Thyroid gland (tissue), 4 donors: ENCODE measurements at regions not wholly inside any gene's neighbourhood (a gene's known extent, or its start where the extent isn't known, plus 50 kb on each side); places are given as distances from the start of the nearest gene placed in this dataset.

ENCODE experiments used
- DNase-seq, 2 donors: peaks; one replicate each; pipeline ENCODE4 v3.0.0-alpha.2; 2019
- H3K27ac ChIP-seq, 3 donors: fragments of 200-600 bp; sonication (generic); 1 replicate in 2 of 3; 2 replicates in 1 of 3; pipeline ENCODE4 v1.5.1; 2016 to 2019; ENCODE audit warnings: mild to moderate bottlenecking in 1 of 3, moderate library complexity in 1 of 3
- H3K27me3 ChIP-seq: fragments of 200-600 bp; sonication (generic); one replicate; pipeline ENCODE4 v1.5.1; 2019
- H3K36me3 ChIP-seq, 2 donors: fragments of 200-600 bp; sonication (generic); one replicate each; pipeline ENCODE4 v1.5.1; 2016 to 2019
- H3K4me1 ChIP-seq, 2 donors: fragments of 200-600 bp; sonication (generic); one replicate each; pipeline ENCODE4 v1.5.1; 2017 to 2019
- H3K4me3 ChIP-seq, 3 donors: fragments of 200-600 bp; sonication (generic); replicated peaks in 1 of 3; 1 replicate in 2 of 3; 2 replicates in 1 of 3; pipeline ENCODE4 v1.5.1; 2016; ENCODE audit warnings: mild to moderate bottlenecking in 1 of 3
- H3K9me3 ChIP-seq: fragments of 200-600 bp; sonication (generic); one replicate; pipeline ENCODE4 v1.5.1; 2017
- CTCF ChIP-seq, 6 experiments: fragments of 200-600 bp in 3 of 6; fragments of 450-650 bp in 3 of 6; sonication (generic) in 3 of 6; IDR thresholded peaks; one replicate each; pipeline ENCODE4 v1.5.1; 2016 to 2019; ENCODE audit warnings: antibody characterized with exemption in 6 of 6, mild to moderate bottlenecking in 2 of 6, inconsistent platforms in 1 of 6, moderate library complexity in 1 of 6
- POLR2A ChIP-seq, 2 donors: fragments of 450-650 bp; IDR thresholded peaks; one replicate each; pipeline ENCODE4 v1.6.1; 2017; ENCODE audit warnings: antibody characterized with exemption in 2 of 2, mild to moderate bottlenecking in 2 of 2, moderate library complexity in 1 of 2
- WGBS, 2 donors: methylation state at CpG; one replicate each; pipeline ENCODE4 v1.1.5; 2017; 5-methylcytosine and 5-hydroxymethylcytosine counted together
- intact Hi-C: fragments of 100-400 bp; cut with DNase I; formaldehyde crosslinking; loops from one replicate; pipeline ENCODE4 v1.15.1; 2023

GRCh38 chr2:105576440-105577241 is 168.1 kb upstream of the NCK2 start:
- TF ChIP-seq POLR2A (IDR thresholded peaks at IDR 0.05) (no peak), CTCF (IDR thresholded peaks at IDR 0.05) (peak in 5 of 6 experiments; percentile 43 to 82 (median 62))
- 53 to 54% methylated on average over 12 of the region's 12 CpGs for WGBS, 2 donors
- H3K27me3 ChIP-seq, result no peaks in the 10 kb centered on the region
- no peak for DNase-seq
- H3K4me3 ChIP-seq, result no peak overlapping the region
- no peaks in the 10 kb centered on the region for H3K36me3 ChIP-seq
- H3K27ac ChIP-seq, result peak overlapping the region in 1 of 3 donors; percentile 42
- H3K4me1 ChIP-seq, result peaks cover 4 to 7% of the 10 kb centered on the region in 2 donors
- intact Hi-C loops, result loop anchor here (10.0 kb wide), 2 partner anchors 168 to 488 kb away; partner anchors contain the start of gene NCK2
- no peaks in the 10 kb centered on the region for H3K9me3 ChIP-seq

GRCh38 chr2:105576050-105576439 is 168.7 kb upstream of the NCK2 start:
- H3K9me3 ChIP-seq, result no peaks in the 10 kb centered on the region
- no peaks in the 10 kb centered on the region for H3K36me3 ChIP-seq
- peaks cover 4 to 7% of the 10 kb centered on the region in 2 donors for H3K4me1 ChIP-seq
- H3K27ac ChIP-seq, result no peak overlapping the region
- intact Hi-C loops, result loop anchor here (10.0 kb wide), 2 partner anchors 169 to 489 kb away; partner anchors contain the start of gene NCK2
- DNase-seq, result peak in 1 of 2 donors; percentile 7
- 39 to 58% methylated on average over 10 to 13 of the region's 13 CpGs for WGBS, 2 donors
- H3K27me3 ChIP-seq, result no peaks in the 10 kb centered on the region
- H3K4me3 ChIP-seq, result no peak overlapping the region
- no peak for TF ChIP-seq CTCF (IDR thresholded peaks at IDR 0.05)
- TF ChIP-seq POLR2A (IDR thresholded peaks at IDR 0.05), result no peak

GRCh38 chr2:105575499-105576025 is 169.2 kb upstream of the NCK2 start:
- Histone ChIP-seq H3K27ac (no peak overlapping the region), H3K9me3 (no peaks in the 10 kb centered on the region), H3K4me1 (peaks cover 4 to 7% of the 10 kb centered on the region in 2 donors), H3K36me3 (no peaks in the 10 kb centered on the region), H3K27me3 (no peaks in the 10 kb centered on the region), H3K4me3 (no peak overlapping the region)
- 71 to 77% methylated on average over 9 of the region's 9 CpGs for whole genome bisulfite sequencing, 2 donors
- no peak for DNase-seq
- intact Hi-C loops, result loop anchor here (10.0 kb wide), 2 partner anchors 169 to 489 kb away; partner anchors contain the start of gene NCK2
- no peak for TF ChIP-seq CTCF (IDR thresholded peaks at IDR 0.05)

- intact Hi-C loops, result loop anchor here (10.0 kb wide), 2 partner anchors 170 to 490 kb away; partner anchors contain the start of gene NCK2
- Histone ChIP-seq H3K27me3 (no peaks in the 10 kb centered on the region), H3K36me3 (no peaks in the 10 kb centered on the region), H3K9me3 (no peaks in the 10 kb centered on the region), H3K4me3 (no peak overlapping the region), H3K27ac (no peak overlapping the region), H3K4me1 (peaks cover 4 to 7% of the 10 kb centered on the region in 2 donors)
- no peak for TF ChIP-seq POLR2A (IDR thresholded peaks at IDR 0.05)
- TF ChIP-seq CTCF (IDR thresholded peaks at IDR 0.05), result no peak
- 67 to 81% methylated on average over 2 of the region's 2 CpGs for WGBS, 2 donors
- no peak for DNase-seq
Observed at GRCh38 chr2:105574796-105575344, 169.8 kb upstream of the NCK2 start.
